ENCODE measurements at regions not wholly inside any gene's neighbourhood (a gene's known extent, or its start where the extent isn't known, plus 50 kb on each side); places are given as distances from the start of the nearest gene placed in this dataset.

- ATAC-seq: no peak
- H3K4me3 Mint-ChIP-seq: no peak overlapping the region
- H2AFZ ChIP-seq: no peak overlapping the region
- no peaks in the 10 kb centered on the region for H3K27me3 ChIP-seq (ENCODE audit: insufficient read depth)
- H3F3A ChIP-seq (replicated peaks; ENCODE audit: low read depth): no peaks in the 10 kb centered on the region
- H3K27ac ChIP-seq (ENCODE audit: low read depth): no peak overlapping the region
- H3K9me2 ChIP-seq (ENCODE audit: insufficient read depth): no peaks in the 10 kb centered on the region
- no peaks in the 10 kb centered on the region for H3K4me1 Mint-ChIP-seq
- H3K4me3 ChIP-seq: no peak overlapping the region
- DNase-seq (ENCODE audit: low spot score): no peak
- no peaks in the 10 kb centered on the region for H3K79me2 ChIP-seq (replicated peaks; ENCODE audit: insufficient read depth)
- peaks cover 42% of the 10 kb centered on the region for H3K36me3 Mint-ChIP-seq (ENCODE audit: low read depth)
- peaks cover 94% of the 10 kb centered on the region for H3K9me3 Mint-ChIP-seq
- H4K20me1 ChIP-seq (replicated peaks; ENCODE audit: insufficient read depth): no peaks in the 10 kb centered on the region
- peaks cover 4% of the 10 kb centered on the region; the same call in 1 of the 2 replicates for H3K36me3 ChIP-seq (ENCODE audit: insufficient read depth)
- H3K4me2 ChIP-seq: no peak overlapping the region
- H3K27ac Mint-ChIP-seq: no peak overlapping the region
- TF ChIP-seq, protein P1, sequence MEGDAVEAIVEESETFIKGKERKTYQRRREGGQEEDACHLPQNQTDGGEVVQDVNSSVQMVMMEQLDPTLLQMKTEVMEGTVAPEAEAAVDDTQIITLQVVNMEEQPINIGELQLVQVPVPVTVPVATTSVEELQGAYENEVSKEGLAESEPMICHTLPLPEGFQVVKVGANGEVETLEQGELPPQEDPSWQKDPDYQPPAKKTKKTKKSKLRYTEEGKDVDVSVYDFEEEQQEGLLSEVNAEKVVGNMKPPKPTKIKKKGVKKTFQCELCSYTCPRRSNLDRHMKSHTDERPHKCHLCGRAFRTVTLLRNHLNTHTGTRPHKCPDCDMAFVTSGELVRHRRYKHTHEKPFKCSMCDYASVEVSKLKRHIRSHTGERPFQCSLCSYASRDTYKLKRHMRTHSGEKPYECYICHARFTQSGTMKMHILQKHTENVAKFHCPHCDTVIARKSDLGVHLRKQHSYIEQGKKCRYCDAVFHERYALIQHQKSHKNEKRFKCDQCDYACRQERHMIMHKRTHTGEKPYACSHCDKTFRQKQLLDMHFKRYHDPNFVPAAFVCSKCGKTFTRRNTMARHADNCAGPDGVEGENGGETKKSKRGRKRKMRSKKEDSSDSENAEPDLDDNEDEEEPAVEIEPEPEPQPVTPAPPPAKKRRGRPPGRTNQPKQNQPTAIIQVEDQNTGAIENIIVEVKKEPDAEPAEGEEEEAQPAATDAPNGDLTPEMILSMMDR (conservative IDR thresholded peaks at IDR 0.05; ENCODE audit: low read depth in 2 of 2): no peak
- TF ChIP-seq EZH2phosphoT487 (IDR thresholded peaks at IDR 0.05; ENCODE audit: unreplicated experiment) (no peak), STAT1 (IDR thresholded peaks at IDR 0.05; ENCODE audit: unreplicated experiment) (no peak), JUNB (IDR thresholded peaks at IDR 0.05; ENCODE audit: unreplicated experiment) (no peak), ZNF114 (CRISPR knock-in tag; IDR thresholded peaks at IDR 0.05) (no peak)
- no peaks in the 10 kb centered on the region for H3K4me1 ChIP-seq (ENCODE audit: insufficient read depth)
- H3K27me3 Mint-ChIP-seq (ENCODE audit: insufficient read depth, low read depth, poor library complexity): peaks cover 6% of the 10 kb centered on the region
Observed at GRCh38 chr7:67762516-67762915, 765.9 kb downstream of the TYW1 start.

DNA sequence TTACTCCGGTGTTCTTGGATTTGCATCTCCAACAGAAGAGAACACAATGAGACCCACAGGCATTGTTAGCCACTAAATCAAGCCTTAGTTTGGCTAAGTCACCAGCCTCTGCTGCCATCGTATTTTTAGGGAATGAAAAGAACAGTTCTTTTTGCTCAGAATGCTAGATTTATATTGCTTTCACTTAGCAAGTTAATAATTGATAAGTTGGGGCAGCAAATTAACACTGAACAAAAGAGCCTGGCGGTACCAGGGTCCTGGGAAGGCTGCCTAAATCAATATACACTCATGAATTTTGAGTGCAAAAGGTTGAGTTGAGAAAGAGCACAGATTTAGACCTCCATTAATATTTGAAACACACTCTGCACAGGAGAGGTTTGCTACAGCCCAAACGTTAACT lies 767.7 kb downstream of the TYW1 start:
- no peak overlapping the region for H3K27ac Mint-ChIP-seq
- Histone ChIP-seq H2AFZ (no peak overlapping the region), H4K20me1 (replicated peaks; ENCODE audit: insufficient read depth) (no peaks in the 10 kb centered on the region), H3K4me3 (no peak overlapping the region), H3K27ac (ENCODE audit: low read depth) (no peak overlapping the region), H3F3A (replicated peaks; ENCODE audit: low read depth) (no peaks in the 10 kb centered on the region), H3K27me3 (ENCODE audit: insufficient read depth) (no peaks in the 10 kb centered on the region), H3K79me2 (replicated peaks; ENCODE audit: insufficient read depth) (no peaks in the 10 kb centered on the region), H3K36me3 (ENCODE audit: insufficient read depth) (peaks cover 8% of the 10 kb centered on the region; the same call in 1 of the 2 replicates), H3K4me2 (no peak overlapping the region), H3K9me2 (ENCODE audit: insufficient read depth) (no peaks in the 10 kb centered on the region), H3K4me1 (ENCODE audit: insufficient read depth) (no peaks in the 10 kb centered on the region)
- peaks cover 39% of the 10 kb centered on the region for H3K36me3 Mint-ChIP-seq (ENCODE audit: low read depth)
- H3K4me1 Mint-ChIP-seq: no peaks in the 10 kb centered on the region
- H3K27me3 Mint-ChIP-seq (ENCODE audit: insufficient read depth, low read depth, poor library complexity): peaks cover 6% of the 10 kb centered on the region
- H3K9me3 Mint-ChIP-seq: peaks cover 96% of the 10 kb centered on the region
- TF ChIP-seq ZNF462 (CRISPR knock-in tag; IDR thresholded peaks at IDR 0.05) (no peak), POLR2AphosphoS5 (IDR thresholded peaks at IDR 0.05; ENCODE audit: low read depth) (no peak), NANOG (IDR thresholded peaks at IDR 0.05; ENCODE audit: borderline replicate concordance) (no peak), EZH2 (IDR thresholded peaks at IDR 0.05; ENCODE audit: low read depth, unreplicated experiment) (no peak), STAT1 (IDR thresholded peaks at IDR 0.05; ENCODE audit: unreplicated experiment) (no peak)
- DNase-seq (ENCODE audit: low spot score) (no peak), ATAC-seq (no peak)
- H3K4me3 Mint-ChIP-seq: no peak overlapping the region
